ENCODE measurements at regions not wholly inside any gene's neighbourhood (a gene's known extent, or its start where the extent isn't known, plus 50 kb on each side); places are given as distances from the start of the nearest gene placed in this dataset.
A peak's percentile ranks its signal among the peaks of the same experiment; 100 is the strongest.

- Histone ChIP-seq H3K9me3 (ENCODE audit: control insufficient read depth in 1 of 2, low read length in 2 of 2) (no peaks in the 10 kb centered on the region), H3K4me1 (ENCODE audit: control insufficient read depth in 1 of 2, insufficient read depth in 2 of 2, low read length in 2 of 2) (peaks cover 0 to 2% of the 10 kb centered on the region in 2 donors), H3K27ac (ENCODE audit: low read depth, low read length) (no peak overlapping the region), H3K36me3 (ENCODE audit: control insufficient read depth in 1 of 2, insufficient read depth in 2 of 2, low read length in 2 of 2) (no peaks in the 10 kb centered on the region), H3K4me3 (ENCODE audit: low read depth in 1 of 2, low read length in 2 of 2) (no peak overlapping the region), H3K9ac (ENCODE audit: low read depth in 1 of 2, low read length in 2 of 2) (no peak overlapping the region), H3K27me3 (ENCODE audit: control insufficient read depth in 1 of 2, insufficient read depth in 2 of 2, low read length in 2 of 2) (no peaks in the 10 kb centered on the region)
Measured at GRCh38 chr1:234681065-234681464, 71.1 kb upstream of the IRF2BP2 start.

- no peaks in the 10 kb centered on the region for H3K9me3 ChIP-seq (ENCODE audit: control insufficient read depth in 1 of 2, low read length in 2 of 2)
- H3K27ac ChIP-seq (ENCODE audit: low read depth, low read length) = no peak overlapping the region
- no peak overlapping the region for H3K9ac ChIP-seq (ENCODE audit: low read depth in 1 of 2, low read length in 2 of 2)
- H3K27me3 ChIP-seq (ENCODE audit: control insufficient read depth in 1 of 2, insufficient read depth in 2 of 2, low read length in 2 of 2) = no peaks in the 10 kb centered on the region
- peaks cover 6 to 9% of the 10 kb centered on the region in 2 donors for H3K4me1 ChIP-seq (ENCODE audit: control insufficient read depth in 1 of 2, insufficient read depth in 2 of 2, low read length in 2 of 2)
- H3K36me3 ChIP-seq (ENCODE audit: control insufficient read depth in 1 of 2, insufficient read depth in 2 of 2, low read length in 2 of 2) = no peaks in the 10 kb centered on the region
- no peak overlapping the region for H3K4me3 ChIP-seq (ENCODE audit: low read depth in 1 of 2, low read length in 2 of 2)
Measured at GRCh38 chr1:234680331-234680904, 70.4 kb upstream of the IRF2BP2 start.

GRCh38 chr1:234676103-234676594 is 66.2 kb upstream of the IRF2BP2 start:
- no peaks in the 10 kb centered on the region for H3K27me3 ChIP-seq (ENCODE audit: control insufficient read depth in 1 of 2, insufficient read depth in 2 of 2, low read length in 2 of 2)
- peak overlapping the region; percentile 75 to 85 for H3K4me3 ChIP-seq (ENCODE audit: low read depth in 1 of 2, low read length in 2 of 2)
- no peak overlapping the region for H3K27ac ChIP-seq (ENCODE audit: low read depth, low read length)
- H3K4me1 ChIP-seq (ENCODE audit: control insufficient read depth in 1 of 2, insufficient read depth in 2 of 2, low read length in 2 of 2) = peaks cover 6 to 14% of the 10 kb centered on the region in 2 donors
- H3K9me3 ChIP-seq (ENCODE audit: control insufficient read depth in 1 of 2, low read length in 2 of 2) = no peaks in the 10 kb centered on the region
- peak overlapping the region; percentile 28 to 53 for H3K9ac ChIP-seq (ENCODE audit: low read depth in 1 of 2, low read length in 2 of 2)
- H3K36me3 ChIP-seq (ENCODE audit: control insufficient read depth in 1 of 2, insufficient read depth in 2 of 2, low read length in 2 of 2) = no peaks in the 10 kb centered on the region

GRCh38 chr1:234675572-234675971 is 65.6 kb upstream of the IRF2BP2 start:
- H3K27ac ChIP-seq (ENCODE audit: low read depth, low read length) = no peak overlapping the region
- H3K27me3 ChIP-seq (ENCODE audit: control insufficient read depth in 1 of 2, insufficient read depth in 2 of 2, low read length in 2 of 2) = no peaks in the 10 kb centered on the region
- peak overlapping the region in 1 of 2 donors; percentile 28 for H3K9ac ChIP-seq (ENCODE audit: low read depth in 1 of 2, low read length in 2 of 2)
- H3K4me3 ChIP-seq (ENCODE audit: low read depth in 1 of 2, low read length in 2 of 2) = peak overlapping the region; percentile 75 to 85
- H3K36me3 ChIP-seq (ENCODE audit: control insufficient read depth in 1 of 2, insufficient read depth in 2 of 2, low read length in 2 of 2) = no peaks in the 10 kb centered on the region
- H3K9me3 ChIP-seq (ENCODE audit: control insufficient read depth in 1 of 2, low read length in 2 of 2) = no peaks in the 10 kb centered on the region
- H3K4me1 ChIP-seq (ENCODE audit: control insufficient read depth in 1 of 2, insufficient read depth in 2 of 2, low read length in 2 of 2) = peaks cover 6 to 17% of the 10 kb centered on the region in 2 donors

GRCh38 chr1:234675006-234675405 is 65.0 kb upstream of the IRF2BP2 start:
- H3K27ac ChIP-seq (ENCODE audit: low read depth, low read length) = no peak overlapping the region

GRCh38 chr1:234674218-234674815 is 64.3 kb upstream of the IRF2BP2 start:
- no peaks in the 10 kb centered on the region for H3K9me3 ChIP-seq (ENCODE audit: control insufficient read depth in 1 of 2, low read length in 2 of 2)
- no peaks in the 10 kb centered on the region for H3K36me3 ChIP-seq (ENCODE audit: control insufficient read depth in 1 of 2, insufficient read depth in 2 of 2, low read length in 2 of 2)
- H3K9ac ChIP-seq (ENCODE audit: low read depth in 1 of 2, low read length in 2 of 2) = no peak overlapping the region
- no peak overlapping the region for H3K27ac ChIP-seq (ENCODE audit: low read depth, low read length)
- H3K4me3 ChIP-seq (ENCODE audit: low read depth in 1 of 2, low read length in 2 of 2) = no peak overlapping the region
- H3K27me3 ChIP-seq (ENCODE audit: control insufficient read depth in 1 of 2, insufficient read depth in 2 of 2, low read length in 2 of 2) = no peaks in the 10 kb centered on the region
- H3K4me1 ChIP-seq (ENCODE audit: control insufficient read depth in 1 of 2, insufficient read depth in 2 of 2, low read length in 2 of 2) = peaks cover 6 to 17% of the 10 kb centered on the region in 2 donors

More at GRCh38 chr1:234675006-234675405, 65.0 kb upstream of the IRF2BP2 start:
- H3K4me1 ChIP-seq (ENCODE audit: control insufficient read depth in 1 of 2, insufficient read depth in 2 of 2, low read length in 2 of 2) = peaks cover 6 to 17% of the 10 kb centered on the region in 2 donors
- no peak overlapping the region for H3K9ac ChIP-seq (ENCODE audit: low read depth in 1 of 2, low read length in 2 of 2)
- no peak overlapping the region for H3K4me3 ChIP-seq (ENCODE audit: low read depth in 1 of 2, low read length in 2 of 2)
- no peaks in the 10 kb centered on the region for H3K9me3 ChIP-seq (ENCODE audit: control insufficient read depth in 1 of 2, low read length in 2 of 2)
- no peaks in the 10 kb centered on the region for H3K27me3 ChIP-seq (ENCODE audit: control insufficient read depth in 1 of 2, insufficient read depth in 2 of 2, low read length in 2 of 2)
- no peaks in the 10 kb centered on the region for H3K36me3 ChIP-seq (ENCODE audit: control insufficient read depth in 1 of 2, insufficient read depth in 2 of 2, low read length in 2 of 2)

GRCh38 chr1:234672349-234673135 is 62.6 kb upstream of the IRF2BP2 start:
- Histone ChIP-seq H3K4me3 (ENCODE audit: low read depth in 1 of 2, low read length in 2 of 2) (no peak overlapping the region), H3K4me1 (ENCODE audit: control insufficient read depth in 1 of 2, insufficient read depth in 2 of 2, low read length in 2 of 2) (peaks cover 6 to 17% of the 10 kb centered on the region in 2 donors), H3K9me3 (ENCODE audit: control insufficient read depth in 1 of 2, low read length in 2 of 2) (no peaks in the 10 kb centered on the region), H3K9ac (ENCODE audit: low read depth in 1 of 2, low read length in 2 of 2) (no peak overlapping the region), H3K36me3 (ENCODE audit: control insufficient read depth in 1 of 2, insufficient read depth in 2 of 2, low read length in 2 of 2) (no peaks in the 10 kb centered on the region), H3K27ac (ENCODE audit: low read depth, low read length) (no peak overlapping the region), H3K27me3 (ENCODE audit: control insufficient read depth in 1 of 2, insufficient read depth in 2 of 2, low read length in 2 of 2) (no peaks in the 10 kb centered on the region)

- H3K9ac ChIP-seq (ENCODE audit: low read depth in 1 of 2, low read length in 2 of 2) = no peak overlapping the region
- no peaks in the 10 kb centered on the region for H3K27me3 ChIP-seq (ENCODE audit: control insufficient read depth in 1 of 2, insufficient read depth in 2 of 2, low read length in 2 of 2)
- no peak overlapping the region for H3K27ac ChIP-seq (ENCODE audit: low read depth, low read length)
Measured at GRCh38 chr1:234670967-234671626, 61.1 kb upstream of the IRF2BP2 start.

GRCh38 chr1:234669499-234669898 is 59.5 kb upstream of the IRF2BP2 start:
- H3K27ac ChIP-seq (ENCODE audit: low read depth, low read length) = no peak overlapping the region

More at GRCh38 chr1:234670967-234671626, 61.1 kb upstream of the IRF2BP2 start:
- H3K9me3 ChIP-seq (ENCODE audit: control insufficient read depth in 1 of 2, low read length in 2 of 2) = peaks cover 0 to 5% of the 10 kb centered on the region in 2 donors
- no peaks in the 10 kb centered on the region for H3K36me3 ChIP-seq (ENCODE audit: control insufficient read depth in 1 of 2, insufficient read depth in 2 of 2, low read length in 2 of 2)
- H3K4me3 ChIP-seq (ENCODE audit: low read depth in 1 of 2, low read length in 2 of 2) = no peak overlapping the region
- H3K4me1 ChIP-seq (ENCODE audit: control insufficient read depth in 1 of 2, insufficient read depth in 2 of 2, low read length in 2 of 2) = peaks cover 6 to 15% of the 10 kb centered on the region in 2 donors

More at GRCh38 chr1:234669499-234669898, 59.5 kb upstream of the IRF2BP2 start:
- peaks cover 0 to 5% of the 10 kb centered on the region in 2 donors for H3K9me3 ChIP-seq (ENCODE audit: control insufficient read depth in 1 of 2, low read length in 2 of 2)
- no peak overlapping the region for H3K4me3 ChIP-seq (ENCODE audit: low read depth in 1 of 2, low read length in 2 of 2)
- no peak overlapping the region for H3K9ac ChIP-seq (ENCODE audit: low read depth in 1 of 2, low read length in 2 of 2)
- no peaks in the 10 kb centered on the region for H3K27me3 ChIP-seq (ENCODE audit: control insufficient read depth in 1 of 2, insufficient read depth in 2 of 2, low read length in 2 of 2)
- peaks cover 0 to 6% of the 10 kb centered on the region in 2 donors for H3K4me1 ChIP-seq (ENCODE audit: control insufficient read depth in 1 of 2, insufficient read depth in 2 of 2, low read length in 2 of 2)
- no peaks in the 10 kb centered on the region for H3K36me3 ChIP-seq (ENCODE audit: control insufficient read depth in 1 of 2, insufficient read depth in 2 of 2, low read length in 2 of 2)

Data from duodenal mucosa (tissue), 2 donors.